ENCODE measurements at regions not wholly inside any gene's neighbourhood (a gene's known extent, or its start where the extent isn't known, plus 50 kb on each side); places are given as distances from the start of the nearest gene placed in this dataset.

GRCh38 chr14:62087191-62087590 is 325.0 kb downstream of the SNAPC1 start:
- H3K4me3 ChIP-seq = no peak overlapping the region
- ATAC-seq (no peak), DNase-seq (no peak)
- no peak overlapping the region for H3K27ac ChIP-seq
- no peaks in the 10 kb centered on the region for H3K27me3 ChIP-seq
- no peaks in the 10 kb centered on the region for H3K9me3 ChIP-seq
- TF ChIP-seq POLR2A (IDR thresholded peaks at IDR 0.05) = no peak
- no peak for TF ChIP-seq CTCF (IDR thresholded peaks at IDR 0.05)
- intact Hi-C loops (cut with DNase I) = no loop called here
- WGBS, 2 donors = 85 to 94% methylated on average over 14 of the region's 14 CpGs
- H3K4me1 ChIP-seq = no peaks in the 10 kb centered on the region
- no peaks in the 10 kb centered on the region for H3K36me3 ChIP-seq (replicated peaks in 1 of 2; ENCODE audit: insufficient read depth in 1 of 2, low read depth in 2 of 2)

GRCh38 chr14:62093736-62094135 is 331.5 kb downstream of the SNAPC1 start:
- WGBS, 2 donors = 57 to 59% methylated on average over 1 of the region's 1 CpG
- Histone ChIP-seq H3K4me1 (no peaks in the 10 kb centered on the region), H3K27ac (no peak overlapping the region), H3K36me3 (replicated peaks in 1 of 2; ENCODE audit: insufficient read depth in 1 of 2, low read depth in 2 of 2) (no peaks in the 10 kb centered on the region), H3K9me3 (no peaks in the 10 kb centered on the region), H3K4me3 (no peak overlapping the region), H3K27me3 (no peaks in the 10 kb centered on the region)
- DNase-seq = no peak
- no peak for ATAC-seq
- intact Hi-C loops (cut with DNase I) = no loop called here
- no peak for TF ChIP-seq POLR2A (IDR thresholded peaks at IDR 0.05)
- TF ChIP-seq CTCF (IDR thresholded peaks at IDR 0.05) = no peak

GRCh38 chr14:62097072-62097471 is 334.9 kb downstream of the SNAPC1 start:
- H3K9me3 ChIP-seq = no peaks in the 10 kb centered on the region
- H3K4me3 ChIP-seq = no peak overlapping the region
- no peak for ATAC-seq
- WGBS, 2 donors = 69 to 77% methylated on average over 2 of the region's 2 CpGs
- intact Hi-C loops (cut with DNase I) = no loop called here
- no peak for DNase-seq
- no peaks in the 10 kb centered on the region for H3K4me1 ChIP-seq
- TF ChIP-seq CTCF (IDR thresholded peaks at IDR 0.05) (no peak), POLR2A (IDR thresholded peaks at IDR 0.05) (no peak)
- no peak overlapping the region for H3K27ac ChIP-seq
- H3K27me3 ChIP-seq = no peaks in the 10 kb centered on the region
- no peaks in the 10 kb centered on the region for H3K36me3 ChIP-seq (replicated peaks in 1 of 2; ENCODE audit: insufficient read depth in 1 of 2, low read depth in 2 of 2)

- TF ChIP-seq POLR2A (IDR thresholded peaks at IDR 0.05) = no peak
- TF ChIP-seq CTCF (IDR thresholded peaks at IDR 0.05) = no peak
- H3K4me1 ChIP-seq = no peaks in the 10 kb centered on the region
- intact Hi-C loops (cut with DNase I) = no loop called here
- H3K36me3 ChIP-seq (replicated peaks in 1 of 2; ENCODE audit: insufficient read depth in 1 of 2, low read depth in 2 of 2) = no peaks in the 10 kb centered on the region
- no peak overlapping the region for H3K4me3 ChIP-seq
- no peak for DNase-seq
- H3K27ac ChIP-seq = no peak overlapping the region
- no peaks in the 10 kb centered on the region for H3K9me3 ChIP-seq
- WGBS, 2 donors = 59 to 78% methylated on average over 2 of the region's 2 CpGs
- H3K27me3 ChIP-seq = no peaks in the 10 kb centered on the region
- no peak for ATAC-seq
Measured at GRCh38 chr14:62097824-62098223, 335.6 kb downstream of the SNAPC1 start.

- no peak overlapping the region for H3K27ac ChIP-seq
- 71 to 72% methylated on average over 3 of the region's 3 CpGs for whole genome bisulfite sequencing, 2 donors
- H3K27me3 ChIP-seq = no peaks in the 10 kb centered on the region
- intact Hi-C loops (cut with DNase I) = no loop called here
- no peaks in the 10 kb centered on the region for H3K36me3 ChIP-seq (replicated peaks in 1 of 2; ENCODE audit: insufficient read depth in 1 of 2, low read depth in 2 of 2)
- H3K4me3 ChIP-seq = no peak overlapping the region
- H3K4me1 ChIP-seq = no peaks in the 10 kb centered on the region
- H3K9me3 ChIP-seq = no peaks in the 10 kb centered on the region
- DNase-seq (no peak), ATAC-seq (no peak)
- TF ChIP-seq CTCF (IDR thresholded peaks at IDR 0.05) (no peak), POLR2A (IDR thresholded peaks at IDR 0.05) (no peak)
Measured at GRCh38 chr14:62098357-62098756, 336.1 kb downstream of the SNAPC1 start.

Data from body of pancreas (tissue), 4 donors.